GM12874 (cell line): ENCODE measurements at regions not wholly inside any gene's neighbourhood (a gene's known extent, or its start where the extent isn't known, plus 50 kb on each side); places are given as distances from the start of the nearest gene placed in this dataset.

Experiments
- TF ChIP-seq, protein P1 (sequence below): IDR thresholded peaks from 2 replicates; pipeline ENCODE4 v1.5.1; 2011; ENCODE audit warnings: low read depth, mild to moderate bottlenecking, control low read depth, low read length, moderate library complexity; ENCODE audit not compliant: insufficient read depth

DNA sequence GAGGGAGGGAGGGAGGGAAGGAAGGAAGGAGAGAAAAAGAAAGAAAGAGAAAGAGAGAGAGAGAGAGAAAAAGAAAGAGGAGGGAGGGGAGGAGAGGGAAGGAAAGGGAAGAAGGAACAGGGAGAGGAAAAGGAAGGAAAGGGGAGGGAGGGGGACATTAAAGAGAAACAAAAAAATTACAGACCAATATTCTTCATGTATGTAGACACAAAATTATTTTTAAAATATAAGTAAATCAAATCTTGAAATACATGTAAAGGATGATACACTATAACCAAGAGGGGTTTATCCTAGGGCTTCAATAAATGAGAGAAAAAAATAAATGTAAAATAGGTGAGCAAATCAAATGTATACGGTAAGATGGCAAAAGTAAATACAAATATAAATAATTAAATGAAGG, 71.2 kb upstream of the TMEM244 start:
- TF ChIP-seq, protein P1, sequence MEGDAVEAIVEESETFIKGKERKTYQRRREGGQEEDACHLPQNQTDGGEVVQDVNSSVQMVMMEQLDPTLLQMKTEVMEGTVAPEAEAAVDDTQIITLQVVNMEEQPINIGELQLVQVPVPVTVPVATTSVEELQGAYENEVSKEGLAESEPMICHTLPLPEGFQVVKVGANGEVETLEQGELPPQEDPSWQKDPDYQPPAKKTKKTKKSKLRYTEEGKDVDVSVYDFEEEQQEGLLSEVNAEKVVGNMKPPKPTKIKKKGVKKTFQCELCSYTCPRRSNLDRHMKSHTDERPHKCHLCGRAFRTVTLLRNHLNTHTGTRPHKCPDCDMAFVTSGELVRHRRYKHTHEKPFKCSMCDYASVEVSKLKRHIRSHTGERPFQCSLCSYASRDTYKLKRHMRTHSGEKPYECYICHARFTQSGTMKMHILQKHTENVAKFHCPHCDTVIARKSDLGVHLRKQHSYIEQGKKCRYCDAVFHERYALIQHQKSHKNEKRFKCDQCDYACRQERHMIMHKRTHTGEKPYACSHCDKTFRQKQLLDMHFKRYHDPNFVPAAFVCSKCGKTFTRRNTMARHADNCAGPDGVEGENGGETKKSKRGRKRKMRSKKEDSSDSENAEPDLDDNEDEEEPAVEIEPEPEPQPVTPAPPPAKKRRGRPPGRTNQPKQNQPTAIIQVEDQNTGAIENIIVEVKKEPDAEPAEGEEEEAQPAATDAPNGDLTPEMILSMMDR, result no peak

DNA sequence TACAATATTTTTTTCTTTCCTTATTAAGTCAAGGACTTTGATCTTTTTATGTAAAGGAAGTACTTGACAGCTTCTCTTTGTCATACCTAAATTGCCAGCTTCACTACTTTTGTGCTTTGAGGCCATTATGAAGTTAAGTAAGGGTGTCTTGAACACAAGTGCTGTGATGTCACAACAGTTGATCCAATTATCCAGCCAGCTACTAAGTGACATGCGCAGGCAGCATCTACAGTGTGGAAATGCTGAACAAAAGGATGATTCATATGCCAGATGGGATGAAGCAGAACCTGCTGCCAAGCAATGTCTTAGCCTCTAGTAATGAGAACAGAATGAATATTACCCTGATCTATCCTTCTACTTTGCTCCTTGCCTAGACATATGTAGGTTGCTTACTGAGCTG, 68.3 kb upstream of the TMEM244 start:
- TF ChIP-seq, protein P1, result no peak

DNA sequence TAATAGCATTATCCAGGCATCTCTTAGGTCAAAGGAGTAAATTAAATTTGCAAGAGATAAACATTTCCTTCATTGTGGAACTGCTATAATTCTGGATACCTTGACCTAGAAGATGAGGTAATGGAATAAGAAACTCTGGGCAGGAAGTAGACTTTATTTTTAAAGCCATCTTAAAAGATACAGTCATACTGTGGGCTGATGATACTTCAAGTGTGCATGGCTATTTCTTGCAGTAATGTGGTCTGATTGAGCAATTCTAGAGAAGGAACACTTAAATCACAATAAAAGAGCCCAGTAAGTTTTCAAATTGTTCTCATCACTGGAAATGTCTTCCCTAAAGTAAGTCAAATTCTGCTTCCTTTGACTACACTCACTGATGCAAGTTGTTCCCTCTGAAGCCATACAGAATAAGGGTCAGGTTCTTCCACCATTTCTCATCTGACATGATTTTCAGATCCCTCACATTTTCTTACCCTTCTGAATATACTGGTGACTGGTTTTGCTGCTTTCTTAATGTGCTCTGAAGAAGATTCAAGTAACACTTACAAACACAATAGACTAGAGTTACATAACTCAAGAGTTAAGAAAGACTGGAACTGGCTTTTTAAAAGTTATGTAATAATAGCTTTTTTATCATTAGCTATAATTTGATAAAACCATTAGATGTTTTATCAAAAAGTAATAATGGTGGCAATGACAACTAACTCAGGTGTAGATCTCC, 62.6 kb upstream of the TMEM244 start:
- TF ChIP-seq, protein P1, result no peak

DNA sequence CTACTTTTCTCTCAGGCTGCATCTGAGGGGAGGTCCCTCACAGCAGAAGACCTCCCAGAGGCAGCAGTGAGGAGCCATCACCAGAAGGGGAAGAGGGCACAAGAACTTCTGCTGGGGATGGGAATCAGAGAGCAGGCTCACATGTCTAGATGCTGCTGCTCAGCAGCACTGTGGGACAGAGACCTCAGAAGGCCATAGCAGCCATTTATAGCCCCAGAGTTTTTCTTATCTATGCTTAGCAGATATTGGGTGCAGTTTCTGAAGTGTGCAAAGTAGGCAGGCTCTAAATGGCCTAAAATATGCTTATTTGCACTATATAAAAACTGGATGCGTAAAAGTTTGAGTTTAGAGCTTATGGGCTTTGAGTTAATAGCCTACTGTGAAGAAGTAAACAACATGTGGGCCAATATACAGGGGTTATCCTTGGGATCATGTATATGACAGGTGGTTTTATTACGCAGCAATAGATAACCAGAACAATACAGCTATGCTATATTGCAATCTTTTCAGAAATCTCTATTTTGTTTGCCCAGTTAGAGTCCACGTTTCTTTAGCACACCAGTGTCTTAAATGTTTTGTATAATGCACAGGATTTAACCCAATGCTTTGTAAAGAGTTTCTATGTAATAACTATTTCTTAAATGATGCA, 60.2 kb upstream of the TMEM244 start:
- TF ChIP-seq, protein P1, result no peak

DNA sequence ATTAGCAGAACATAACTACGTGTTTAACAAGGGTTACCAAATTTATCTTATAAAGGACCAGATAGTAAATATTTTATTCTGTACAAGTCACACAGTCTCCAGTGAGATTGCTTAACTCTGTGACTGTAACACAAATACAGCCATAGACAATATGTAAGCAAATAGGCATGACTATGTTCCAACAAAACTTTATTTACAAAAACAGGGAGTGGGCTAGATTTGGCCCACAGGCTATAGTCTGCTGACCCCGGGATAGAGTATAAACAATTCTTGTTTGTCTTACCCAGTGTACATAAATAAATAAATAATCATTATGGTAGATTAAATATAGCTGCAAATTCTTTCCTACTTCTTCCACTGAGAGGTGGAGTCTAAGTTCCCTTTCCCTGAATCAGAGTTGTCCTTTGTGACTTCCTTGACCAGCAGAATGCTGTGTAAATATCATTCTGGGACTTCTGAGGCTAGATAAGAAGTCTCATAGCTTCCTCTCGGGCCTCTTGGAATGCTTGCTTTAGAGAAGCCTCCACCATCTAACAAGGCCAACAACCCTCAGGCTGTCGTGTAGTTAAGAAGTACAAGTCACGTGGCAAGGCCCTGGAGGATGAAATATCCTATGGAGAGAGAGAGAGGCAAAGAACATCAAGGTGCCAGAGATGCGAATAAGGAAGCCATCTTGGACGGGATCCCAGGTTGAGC, 59.1 kb upstream of the TMEM244 start:
- TF ChIP-seq, protein P1, result no peak

DNA sequence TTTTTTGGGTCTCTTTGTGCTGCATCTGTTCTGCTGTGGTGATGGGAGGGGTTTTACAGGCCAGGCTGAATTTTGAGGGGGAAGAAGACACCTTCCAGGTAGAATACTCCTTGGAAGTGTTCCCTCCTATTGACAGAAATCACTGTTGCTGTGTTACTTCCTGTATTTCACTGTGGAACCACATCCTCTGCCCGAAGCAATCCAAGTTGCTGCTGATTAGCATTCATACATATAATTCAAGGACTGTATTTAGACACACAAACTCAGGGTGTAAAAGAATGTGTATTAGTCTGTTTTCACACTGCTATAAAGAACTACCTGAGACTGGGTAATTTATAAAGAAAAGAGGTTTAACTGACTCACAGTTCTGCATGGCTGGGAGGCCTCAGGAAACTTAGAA, 50.6 kb upstream of the TMEM244 start:
- TF ChIP-seq, protein P1, result no peak
